GM23248 (cell line): ENCODE measurements at regions not wholly inside any gene's neighbourhood (a gene's known extent, or its start where the extent isn't known, plus 50 kb on each side); places are given as distances from the start of the nearest gene placed in this dataset.

Experiments used
- EZH2 ChIP-seq: fragments of 200-600 bp; sonication (generic); IDR thresholded peaks from 2 replicates; pipeline ENCODE4 v1.6.1; 2018; ENCODE audit warnings: antibody characterized with exemption, mild to moderate bottlenecking; ENCODE audit not compliant: insufficient read depth, poor library complexity, severe bottlenecking
- EZH2phosphoT487 ChIP-seq: fragments of 200-600 bp; sonication (generic); IDR thresholded peaks from 2 replicates; pipeline ENCODE4 v1.6.1; 2018; ENCODE audit warnings: antibody characterized with exemption, moderate library complexity, mild to moderate bottlenecking, low read depth; ENCODE audit not compliant: insufficient read depth

GRCh38 chr2:145352484-145352883 is 832.6 kb upstream of the ZEB2 start:
- no peak for TF ChIP-seq EZH2phosphoT487
- no peak for TF ChIP-seq EZH2
